ENCODE measurements at regions not wholly inside any gene's neighbourhood (a gene's known extent, or its start where the extent isn't known, plus 50 kb on each side); places are given as distances from the start of the nearest gene placed in this dataset.
A peak's percentile ranks its signal among the peaks of the same experiment; 100 is the strongest.

DNA sequence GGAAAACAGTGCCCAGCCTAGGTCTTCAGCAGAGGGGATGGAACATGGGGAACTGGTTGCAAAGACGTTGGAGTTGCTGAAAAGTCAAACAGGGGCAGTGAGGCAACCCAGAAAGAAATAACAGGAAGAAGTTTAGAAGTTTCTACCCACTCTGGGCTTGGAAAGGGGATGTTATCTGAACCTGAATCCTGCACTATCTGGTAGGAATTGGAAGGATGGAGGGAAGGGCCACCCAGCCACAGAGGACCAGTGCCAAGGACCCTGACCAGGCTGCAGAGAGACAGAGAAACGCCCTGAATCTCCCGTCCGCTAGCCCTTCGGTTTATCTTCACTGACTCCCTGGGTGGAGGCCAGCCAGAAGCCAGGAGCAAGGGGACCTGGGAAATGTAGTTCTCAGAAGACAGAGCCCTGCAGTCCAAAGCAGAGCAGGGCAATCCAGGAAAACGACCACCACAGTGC lies 217.3 kb upstream of the RREB1 start:
- DNase-seq: peak; percentile 59
- H4K8ac ChIP-seq (ENCODE audit: low read depth, low read length): no peak overlapping the region
- H3K56ac ChIP-seq (ENCODE audit: low read length): peak overlapping the region; percentile 82
- no peaks in the 10 kb centered on the region for H3K79me2 ChIP-seq (ENCODE audit: control insufficient read depth, insufficient read depth, low read length)
- no peak overlapping the region for H3K27ac ChIP-seq (ENCODE audit: low read depth, low read length)
- H3K4me1 ChIP-seq (ENCODE audit: control insufficient read depth, low read depth, low read length): peaks cover 3% of the 10 kb centered on the region
- H3K4me2 ChIP-seq (ENCODE audit: low read length): no peak overlapping the region
- no peaks in the 10 kb centered on the region for H3K36me3 ChIP-seq (ENCODE audit: control insufficient read depth, insufficient read depth, low read length)
- no peak overlapping the region for H3K23ac ChIP-seq (ENCODE audit: low read length)
- no peaks in the 10 kb centered on the region for H3K79me1 ChIP-seq (ENCODE audit: low read length)
- no peak overlapping the region for H2BK15ac ChIP-seq (replicated peaks; ENCODE audit: low read depth)
- H3K9ac ChIP-seq (ENCODE audit: low read length): peak overlapping the region; percentile 44
- H3K4ac ChIP-seq (ENCODE audit: low read depth, low read length): no peak overlapping the region
- no peak overlapping the region for H2BK5ac ChIP-seq (ENCODE audit: low read length)
- H2BK120ac ChIP-seq (ENCODE audit: low read depth, low read length): no peak overlapping the region
- H3K27me3 ChIP-seq (ENCODE audit: insufficient read depth, low read length, poor library complexity): no peaks in the 10 kb centered on the region
- no peak overlapping the region for H3K4me3 ChIP-seq (ENCODE audit: low read length)
- no peak overlapping the region for H2AK5ac ChIP-seq (ENCODE audit: low read length)
- H4K5ac ChIP-seq (ENCODE audit: low read length): peak overlapping the region; percentile 87
- WGBS (ENCODE audit: extremely low coverage, insufficient coverage, low lambda C conversion rate): no CpG with 5 or more reads among the region's 6 CpGs
- peak overlapping the region; percentile 2 for H3K18ac ChIP-seq (ENCODE audit: low read length)

- H3K27ac ChIP-seq (ENCODE audit: low read depth, low read length): no peak overlapping the region
- no peak overlapping the region for H4K5ac ChIP-seq (ENCODE audit: low read length)
- H3K4ac ChIP-seq (ENCODE audit: low read depth, low read length): no peak overlapping the region
- H2BK5ac ChIP-seq (ENCODE audit: low read length): no peak overlapping the region
- H3K23ac ChIP-seq (ENCODE audit: low read length): no peak overlapping the region
- no peaks in the 10 kb centered on the region for H3K79me2 ChIP-seq (ENCODE audit: control insufficient read depth, insufficient read depth, low read length)
- peaks cover 3% of the 10 kb centered on the region for H3K4me1 ChIP-seq (ENCODE audit: control insufficient read depth, low read depth, low read length)
- H3K4me2 ChIP-seq (ENCODE audit: low read length): no peak overlapping the region
- H3K18ac ChIP-seq (ENCODE audit: low read length): no peak overlapping the region
- no peaks in the 10 kb centered on the region for H3K79me1 ChIP-seq (ENCODE audit: low read length)
- no peak overlapping the region for H2AK5ac ChIP-seq (ENCODE audit: low read length)
- H3K4me3 ChIP-seq (ENCODE audit: low read length): no peak overlapping the region
- no CpG with 5 or more reads among the region's 8 CpGs for WGBS (ENCODE audit: extremely low coverage, insufficient coverage, low lambda C conversion rate)
- no peak overlapping the region for H4K8ac ChIP-seq (ENCODE audit: low read depth, low read length)
- H3K9ac ChIP-seq (ENCODE audit: low read length): no peak overlapping the region
- H2BK120ac ChIP-seq (ENCODE audit: low read depth, low read length): no peak overlapping the region
- H3K27me3 ChIP-seq (ENCODE audit: insufficient read depth, low read length, poor library complexity): no peaks in the 10 kb centered on the region
- H3K56ac ChIP-seq (ENCODE audit: low read length): no peak overlapping the region
- H3K36me3 ChIP-seq (ENCODE audit: control insufficient read depth, insufficient read depth, low read length): no peaks in the 10 kb centered on the region
- H2BK15ac ChIP-seq (replicated peaks; ENCODE audit: low read depth): no peak overlapping the region
- DNase-seq: no peak
Measured at GRCh38 chr6:6891125-6891721, 216.5 kb upstream of the RREB1 start.

- Histone ChIP-seq H3K4me3 (ENCODE audit: low read length) (no peak overlapping the region), H3K9ac (ENCODE audit: low read length) (no peak overlapping the region), H2BK120ac (ENCODE audit: low read depth, low read length) (no peak overlapping the region), H3K18ac (ENCODE audit: low read length) (no peak overlapping the region), H3K27ac (ENCODE audit: low read depth, low read length) (no peak overlapping the region), H2BK5ac (ENCODE audit: low read length) (no peak overlapping the region), H3K79me1 (ENCODE audit: low read length) (no peaks in the 10 kb centered on the region), H3K4me2 (ENCODE audit: low read length) (no peak overlapping the region), H4K5ac (ENCODE audit: low read length) (no peak overlapping the region), H3K56ac (ENCODE audit: low read length) (no peak overlapping the region), H3K4ac (ENCODE audit: low read depth, low read length) (no peak overlapping the region), H3K4me1 (ENCODE audit: control insufficient read depth, low read depth, low read length) (peaks cover 3% of the 10 kb centered on the region), H3K79me2 (ENCODE audit: control insufficient read depth, insufficient read depth, low read length) (no peaks in the 10 kb centered on the region), H3K27me3 (ENCODE audit: insufficient read depth, low read length, poor library complexity) (no peaks in the 10 kb centered on the region), H2BK15ac (replicated peaks; ENCODE audit: low read depth) (no peak overlapping the region), H4K8ac (ENCODE audit: low read depth, low read length) (no peak overlapping the region), H3K36me3 (ENCODE audit: control insufficient read depth, insufficient read depth, low read length) (no peaks in the 10 kb centered on the region), H2AK5ac (ENCODE audit: low read length) (no peak overlapping the region), H3K23ac (ENCODE audit: low read length) (no peak overlapping the region)
- no peak for DNase-seq
- no CpG with 5 or more reads among the region's 6 CpGs for WGBS (ENCODE audit: extremely low coverage, insufficient coverage, low lambda C conversion rate)
Measured at GRCh38 chr6:6891949-6892461, 215.8 kb upstream of the RREB1 start.

DNA sequence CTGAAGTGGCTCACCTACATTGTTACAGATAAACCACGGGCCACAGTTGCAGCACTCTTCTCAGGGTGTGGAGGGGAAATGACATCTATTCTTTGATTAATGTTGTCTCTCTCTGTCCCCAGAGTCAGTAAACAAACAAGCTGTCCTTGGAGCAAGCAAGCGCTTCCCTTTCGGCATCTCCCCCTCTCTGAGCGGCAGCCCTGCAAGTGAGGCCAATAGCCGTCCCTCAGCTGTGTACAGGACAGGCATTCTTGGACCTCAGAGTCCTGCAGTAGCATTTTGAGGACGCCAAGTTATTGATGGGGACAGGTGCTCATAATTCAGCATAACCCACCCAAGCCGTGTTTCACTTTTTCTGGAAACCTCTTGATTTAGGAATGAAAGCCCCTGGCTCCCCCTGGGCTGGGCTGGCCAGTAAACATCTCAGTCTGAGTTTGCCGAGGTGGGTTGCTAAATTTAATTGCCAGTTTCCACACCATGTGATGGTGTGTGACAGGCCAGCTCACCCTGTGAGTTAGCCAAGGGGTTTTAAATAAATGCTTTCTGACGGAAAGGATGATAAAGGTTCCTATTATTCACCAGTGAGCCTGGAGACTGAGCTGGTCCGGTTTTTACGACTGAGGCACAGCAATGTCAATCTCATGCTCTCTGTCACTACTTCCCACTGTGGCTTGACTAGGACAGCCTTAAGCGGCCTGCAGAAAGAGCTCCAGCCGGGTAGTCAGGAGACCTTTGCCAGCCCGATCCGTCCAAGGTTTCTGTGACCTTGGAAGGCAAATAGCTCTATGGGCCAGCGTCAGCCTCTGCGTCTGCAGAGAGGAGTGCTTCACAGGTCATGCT lies 214.8 kb upstream of the RREB1 start:
- Histone ChIP-seq H3K56ac (ENCODE audit: low read length) (no peak overlapping the region), H3K4ac (ENCODE audit: low read depth, low read length) (no peak overlapping the region), H3K23ac (ENCODE audit: low read length) (no peak overlapping the region), H2AK5ac (ENCODE audit: low read length) (no peak overlapping the region), H3K9ac (ENCODE audit: low read length) (no peak overlapping the region), H3K36me3 (ENCODE audit: control insufficient read depth, insufficient read depth, low read length) (no peaks in the 10 kb centered on the region), H4K5ac (ENCODE audit: low read length) (no peak overlapping the region), H3K4me3 (ENCODE audit: low read length) (no peak overlapping the region), H3K79me2 (ENCODE audit: control insufficient read depth, insufficient read depth, low read length) (no peaks in the 10 kb centered on the region), H4K8ac (ENCODE audit: low read depth, low read length) (no peak overlapping the region), H2BK15ac (replicated peaks; ENCODE audit: low read depth) (no peak overlapping the region), H3K27me3 (ENCODE audit: insufficient read depth, low read length, poor library complexity) (no peaks in the 10 kb centered on the region), H2BK5ac (ENCODE audit: low read length) (no peak overlapping the region), H2BK120ac (ENCODE audit: low read depth, low read length) (no peak overlapping the region), H3K18ac (ENCODE audit: low read length) (no peak overlapping the region), H3K4me1 (ENCODE audit: control insufficient read depth, low read depth, low read length) (peaks cover 3% of the 10 kb centered on the region), H3K79me1 (ENCODE audit: low read length) (no peaks in the 10 kb centered on the region), H3K27ac (ENCODE audit: low read depth, low read length) (no peak overlapping the region), H3K4me2 (ENCODE audit: low read length) (no peak overlapping the region)
- no peak for DNase-seq
- no CpG with 5 or more reads among the region's 17 CpGs for WGBS (ENCODE audit: extremely low coverage, insufficient coverage, low lambda C conversion rate)

DNA sequence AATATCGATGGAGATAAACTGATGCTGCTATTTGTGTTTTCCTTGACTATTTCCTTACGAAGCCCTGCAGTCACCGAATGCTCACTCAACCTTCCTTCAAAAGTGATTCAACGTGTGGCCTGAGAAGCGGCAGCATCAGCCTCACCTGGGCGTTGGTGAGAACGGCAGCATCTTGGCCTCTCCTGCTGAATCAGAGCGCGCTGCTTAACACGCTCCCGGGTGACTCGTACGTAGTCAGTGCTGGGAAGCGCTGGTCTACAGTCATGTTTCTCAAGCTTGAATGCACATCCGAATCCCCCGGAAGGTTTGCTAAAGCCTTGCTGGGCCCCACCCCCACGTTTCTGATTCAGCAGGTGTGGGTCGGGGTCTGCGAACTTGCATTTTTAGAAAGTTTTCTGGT lies 214.1 kb upstream of the RREB1 start:
- H2BK15ac ChIP-seq (replicated peaks; ENCODE audit: low read depth): no peak overlapping the region
- WGBS (ENCODE audit: extremely low coverage, insufficient coverage, low lambda C conversion rate): no CpG with 5 or more reads among the region's 19 CpGs

More for the DNA sequence above, 214.1 kb upstream of the RREB1 start:
- H3K18ac ChIP-seq (ENCODE audit: low read length): no peak overlapping the region
- H3K36me3 ChIP-seq (ENCODE audit: control insufficient read depth, insufficient read depth, low read length): no peaks in the 10 kb centered on the region
- no peak overlapping the region for H3K4me3 ChIP-seq (ENCODE audit: low read length)
- peaks cover 3% of the 10 kb centered on the region for H3K4me1 ChIP-seq (ENCODE audit: control insufficient read depth, low read depth, low read length)
- H3K4ac ChIP-seq (ENCODE audit: low read depth, low read length): no peak overlapping the region
- H3K56ac ChIP-seq (ENCODE audit: low read length): no peak overlapping the region
- H2BK5ac ChIP-seq (ENCODE audit: low read length): no peak overlapping the region
- no peak overlapping the region for H3K27ac ChIP-seq (ENCODE audit: low read depth, low read length)
- H3K27me3 ChIP-seq (ENCODE audit: insufficient read depth, low read length, poor library complexity): no peaks in the 10 kb centered on the region
- H2BK120ac ChIP-seq (ENCODE audit: low read depth, low read length): no peak overlapping the region
- H2AK5ac ChIP-seq (ENCODE audit: low read length): no peak overlapping the region
- H4K5ac ChIP-seq (ENCODE audit: low read length): no peak overlapping the region
- no peak overlapping the region for H3K4me2 ChIP-seq (ENCODE audit: low read length)
- H3K79me2 ChIP-seq (ENCODE audit: control insufficient read depth, insufficient read depth, low read length): no peaks in the 10 kb centered on the region
- H3K79me1 ChIP-seq (ENCODE audit: low read length): no peaks in the 10 kb centered on the region
- no peak for DNase-seq
- no peak overlapping the region for H4K8ac ChIP-seq (ENCODE audit: low read depth, low read length)
- H3K9ac ChIP-seq (ENCODE audit: low read length): no peak overlapping the region
- H3K23ac ChIP-seq (ENCODE audit: low read length): no peak overlapping the region

All from mesendoderm (in vitro differentiated cells).